ENCODE measurements at regions not wholly inside any gene's neighbourhood (a gene's known extent, or its start where the extent isn't known, plus 50 kb on each side); places are given as distances from the start of the nearest gene placed in this dataset.

DNA sequence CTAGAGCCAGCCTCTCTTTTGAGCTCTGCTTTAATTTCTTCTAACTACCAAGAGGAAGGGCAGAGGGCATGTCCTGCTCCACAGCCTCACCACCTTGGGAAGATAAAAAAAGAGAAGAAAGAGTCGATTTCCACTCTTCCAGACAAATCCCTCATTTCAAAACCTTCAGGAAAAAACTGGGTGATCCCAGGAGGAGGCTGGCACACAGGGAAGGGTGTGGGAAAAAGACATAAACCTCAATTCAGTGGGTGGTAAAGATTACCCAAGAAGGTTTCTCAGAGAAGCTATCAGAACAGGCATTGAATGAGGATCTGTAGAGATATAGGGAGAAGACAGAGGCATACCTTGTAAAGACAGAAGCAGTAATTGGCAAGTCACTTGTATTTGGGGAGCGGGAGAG is 79.9 kb upstream of the CRHR1 start:
- H3K4me3 ChIP-seq, result no peak overlapping the region
- WGBS, 2 donors, result 54 to 73% methylated on average over 2 of the region's 2 CpGs
- H3K36me3 ChIP-seq (ENCODE audit: low read depth, missing control alignments), result no peaks in the 10 kb centered on the region
- DNase-seq, result no peak
- no peak overlapping the region for H3K27ac ChIP-seq
- TF ChIP-seq POLR2A (IDR thresholded peaks at IDR 0.05), result no peak
- TF ChIP-seq, protein P1, sequence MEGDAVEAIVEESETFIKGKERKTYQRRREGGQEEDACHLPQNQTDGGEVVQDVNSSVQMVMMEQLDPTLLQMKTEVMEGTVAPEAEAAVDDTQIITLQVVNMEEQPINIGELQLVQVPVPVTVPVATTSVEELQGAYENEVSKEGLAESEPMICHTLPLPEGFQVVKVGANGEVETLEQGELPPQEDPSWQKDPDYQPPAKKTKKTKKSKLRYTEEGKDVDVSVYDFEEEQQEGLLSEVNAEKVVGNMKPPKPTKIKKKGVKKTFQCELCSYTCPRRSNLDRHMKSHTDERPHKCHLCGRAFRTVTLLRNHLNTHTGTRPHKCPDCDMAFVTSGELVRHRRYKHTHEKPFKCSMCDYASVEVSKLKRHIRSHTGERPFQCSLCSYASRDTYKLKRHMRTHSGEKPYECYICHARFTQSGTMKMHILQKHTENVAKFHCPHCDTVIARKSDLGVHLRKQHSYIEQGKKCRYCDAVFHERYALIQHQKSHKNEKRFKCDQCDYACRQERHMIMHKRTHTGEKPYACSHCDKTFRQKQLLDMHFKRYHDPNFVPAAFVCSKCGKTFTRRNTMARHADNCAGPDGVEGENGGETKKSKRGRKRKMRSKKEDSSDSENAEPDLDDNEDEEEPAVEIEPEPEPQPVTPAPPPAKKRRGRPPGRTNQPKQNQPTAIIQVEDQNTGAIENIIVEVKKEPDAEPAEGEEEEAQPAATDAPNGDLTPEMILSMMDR (IDR thresholded peaks at IDR 0.05), result no peak
- no peaks in the 10 kb centered on the region for H3K27me3 ChIP-seq
- H3K9me3 ChIP-seq, result no peaks in the 10 kb centered on the region
- intact Hi-C loops (cut with DNase I; ENCODE audit: low total_unique reads), result no loop called here
- H3K4me1 ChIP-seq, result no peaks in the 10 kb centered on the region

DNA sequence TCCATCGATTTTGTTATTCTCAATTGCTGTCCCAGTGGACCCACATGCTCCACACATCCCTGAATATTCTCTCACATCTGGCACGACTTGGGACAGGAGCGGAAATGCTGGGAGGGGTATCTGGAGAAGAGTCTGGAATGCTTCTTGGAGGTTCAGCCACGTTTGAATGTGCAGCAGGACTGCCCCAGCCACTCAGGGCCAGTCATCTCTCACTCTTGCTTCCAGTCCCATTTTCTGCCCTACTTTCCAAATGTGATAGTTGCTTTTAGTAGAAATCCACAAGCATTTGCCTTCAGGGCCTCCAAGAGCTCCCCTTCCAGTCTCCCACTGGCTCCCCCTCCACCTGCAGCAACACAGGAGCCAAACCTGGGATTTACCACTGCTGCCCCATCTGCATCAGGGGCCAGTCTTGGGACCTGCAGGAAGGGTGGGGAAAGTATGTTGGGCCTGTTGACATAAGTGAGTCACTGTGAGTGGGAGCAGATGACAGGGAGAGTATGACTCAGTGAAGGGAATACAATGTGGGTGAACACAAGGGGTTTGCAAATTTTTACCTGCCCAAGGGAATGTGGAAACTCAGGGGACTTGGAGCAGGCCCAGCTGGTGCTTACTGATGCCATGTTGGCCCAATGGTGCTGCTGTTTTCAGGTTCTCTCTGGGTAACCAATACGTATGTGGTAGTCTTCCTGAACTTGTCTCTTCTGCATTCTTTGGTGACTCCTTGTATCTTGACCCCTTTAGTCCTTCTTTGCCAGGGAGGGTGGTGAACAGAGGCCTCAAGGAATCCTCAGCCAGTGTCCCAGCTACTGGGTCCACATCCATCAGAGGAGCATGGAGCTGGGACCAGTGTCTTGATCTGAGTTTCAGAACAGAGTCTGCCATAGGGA is 78.8 kb upstream of the CRHR1 start:
- intact Hi-C loops (cut with DNase I; ENCODE audit: low total_unique reads), result no loop called here
- Histone ChIP-seq H3K27ac (no peak overlapping the region), H3K27me3 (no peaks in the 10 kb centered on the region), H3K4me1 (no peaks in the 10 kb centered on the region), H3K9me3 (no peaks in the 10 kb centered on the region), H3K4me3 (no peak overlapping the region), H3K36me3 (ENCODE audit: low read depth, missing control alignments) (no peaks in the 10 kb centered on the region)
- DNase-seq, result no peak
- no peak for TF ChIP-seq POLR2A (IDR thresholded peaks at IDR 0.05)
- TF ChIP-seq, protein P1 (IDR thresholded peaks at IDR 0.05), result no peak
- WGBS, 2 donors, result 68 to 69% methylated on average over 5 of the region's 5 CpGs

DNA sequence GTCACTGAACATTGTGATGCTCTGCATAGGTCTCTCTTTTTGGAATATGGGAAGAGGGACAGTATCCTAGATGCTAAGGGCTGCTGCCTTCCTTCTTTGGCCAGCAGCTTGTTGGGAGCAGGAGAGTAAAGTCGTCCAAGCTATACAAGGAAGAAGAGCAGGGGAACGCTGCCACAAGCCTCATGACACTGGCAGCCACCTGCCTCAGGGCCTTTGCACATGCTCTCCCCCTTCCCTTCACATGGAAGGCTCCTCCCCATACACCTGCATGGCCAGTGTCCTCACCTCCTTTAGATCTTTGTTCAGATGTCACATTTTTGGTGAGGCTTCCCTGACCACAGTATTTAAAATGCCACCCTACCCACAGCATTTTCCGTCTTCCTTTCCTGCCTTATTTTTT is 78.1 kb upstream of the CRHR1 start:
- H3K27ac ChIP-seq, result no peak overlapping the region
- no peaks in the 10 kb centered on the region for H3K4me1 ChIP-seq
- WGBS, 2 donors, result 72 to 80% methylated on average over 3 of the region's 3 CpGs
- H3K27me3 ChIP-seq, result no peaks in the 10 kb centered on the region
- no peaks in the 10 kb centered on the region for H3K36me3 ChIP-seq (ENCODE audit: low read depth, missing control alignments)
- H3K4me3 ChIP-seq, result no peak overlapping the region
- DNase-seq, result no peak
- TF ChIP-seq, protein P1 (IDR thresholded peaks at IDR 0.05), result no peak
- TF ChIP-seq POLR2A (IDR thresholded peaks at IDR 0.05), result no peak
- intact Hi-C loops (cut with DNase I; ENCODE audit: low total_unique reads), result no loop called here
- H3K9me3 ChIP-seq, result no peaks in the 10 kb centered on the region

DNA sequence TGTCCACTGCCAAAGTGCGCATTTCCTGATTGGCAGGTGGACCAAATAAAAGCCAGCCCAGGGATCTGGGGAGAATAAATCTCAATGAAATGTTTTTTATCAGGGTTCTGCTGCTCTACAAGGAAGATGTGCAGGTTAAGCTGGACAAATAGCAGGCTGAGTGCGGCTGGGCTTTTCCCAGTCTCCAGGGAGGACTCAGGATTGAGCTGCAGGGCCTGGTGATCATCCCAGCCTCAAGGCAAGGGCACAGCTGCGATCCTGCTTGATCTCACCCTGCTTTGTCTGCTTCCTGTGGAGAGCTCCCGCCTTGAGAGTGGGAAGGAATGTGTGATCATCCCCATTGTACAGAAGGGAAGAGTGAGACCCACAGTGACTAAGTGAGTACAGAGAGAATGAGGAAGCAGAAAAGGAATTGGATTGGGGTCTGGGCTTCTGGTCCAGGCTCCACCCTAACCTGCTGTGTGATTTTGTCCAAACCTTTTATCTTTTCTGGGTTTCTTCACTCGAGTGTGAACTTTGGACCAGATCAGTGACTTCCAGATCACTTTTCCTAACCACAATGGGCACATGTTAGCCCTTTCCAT is 75.3 kb upstream of the CRHR1 start:
- 81 to 83% methylated on average over 5 of the region's 5 CpGs for WGBS, 2 donors
- Histone ChIP-seq H3K36me3 (ENCODE audit: low read depth, missing control alignments) (no peaks in the 10 kb centered on the region), H3K27me3 (no peaks in the 10 kb centered on the region), H3K4me1 (no peaks in the 10 kb centered on the region), H3K27ac (no peak overlapping the region), H3K9me3 (no peaks in the 10 kb centered on the region), H3K4me3 (no peak overlapping the region)
- DNase-seq, result no peak
- no peak for TF ChIP-seq POLR2A (IDR thresholded peaks at IDR 0.05)
- TF ChIP-seq, protein P1 (IDR thresholded peaks at IDR 0.05), result no peak
- intact Hi-C loops (cut with DNase I; ENCODE audit: low total_unique reads), result no loop called here

Data from testis (tissue), 2 donors.